Aorta (tissue), 5 donors: ENCODE measurements at regions not wholly inside any gene's neighbourhood (a gene's known extent, or its start where the extent isn't known, plus 50 kb on each side); places are given as distances from the start of the nearest gene placed in this dataset.
"Not testable (repeated sequence)": the region's sequence is repeated elsewhere in the genome, so short reads cannot be mapped to it uniquely, and the experiment has no call there.

ENCODE experiments used
- ATAC-seq: fragments of 200-7000 bp; cut with Tn5 transposase; one replicate; pipeline ENCODE4 v1.9.1; 2022; ENCODE audit warnings: moderate library complexity; ENCODE audit not compliant: low FRiP score
- DNase-seq, 2 donors: peaks; one replicate each; pipeline ENCODE4 v3.0.0-alpha.2; 2020
- H3K27ac ChIP-seq, 2 donors: one replicate each; pipeline ENCODE4 v1.5.1; 2013; ENCODE audit warnings: low read length in 2 of 2, mild to moderate bottlenecking in 2 of 2, moderate library complexity in 2 of 2, control low read depth in 1 of 2, inconsistent platforms in 1 of 2, low read depth in 1 of 2
- H3K27me3 ChIP-seq, 2 donors: one replicate each; pipeline ENCODE4 v1.6.1; 2013; ENCODE audit warnings: control low read depth in 1 of 2, low read length in 1 of 2, mild to moderate bottlenecking in 1 of 2, moderate library complexity in 1 of 2; ENCODE audit not compliant: insufficient read depth in 2 of 2, control insufficient read depth in 1 of 2
- H3K36me3 ChIP-seq, 2 donors: one replicate each; pipeline ENCODE4 v1.6.1; 2013; ENCODE audit warnings: control low read depth in 1 of 2, low read length in 1 of 2, mild to moderate bottlenecking in 1 of 2; ENCODE audit not compliant: insufficient read depth in 2 of 2, control insufficient read depth in 1 of 2
- H3K4me1 ChIP-seq, 2 donors: one replicate each; pipeline ENCODE4 v1.6.1; 2013; ENCODE audit warnings: low read length in 2 of 2, control low read depth in 1 of 2, mild to moderate bottlenecking in 1 of 2, moderate library complexity in 1 of 2; ENCODE audit not compliant: insufficient read depth in 2 of 2, control insufficient read depth in 1 of 2
- H3K4me3 ChIP-seq, 2 donors: one replicate each; pipeline ENCODE4 v1.5.1; 2013; ENCODE audit warnings: low read length in 2 of 2, control low read depth in 1 of 2, mild to moderate bottlenecking in 1 of 2
- H3K9me3 ChIP-seq: one replicate; pipeline ENCODE4 v1.6.1; 2013; ENCODE audit warnings: mild to moderate bottlenecking, low read length; ENCODE audit not compliant: control insufficient read depth
- WGBS, 2 donors: extraction: QIAGEN DNeasy Blood & Tissue Kit; methylation state at CpG; one replicate each; pipeline ENCODE4 v1.1.7; 2013; 5-methylcytosine and 5-hydroxymethylcytosine counted together
- intact Hi-C, 2 donors: fragments of 100-400 bp; cut with DNase I; formaldehyde crosslinking; loops; one replicate each; pipeline versions ENCODE4 v1.14.2 to v1.15.0; 2022
- donor health status: healthy with polysubstance abuse.
- donor health status: Bipolar disorder and iron deficiency.
- donor health status: DM: no; HTN: no; CAD: no.
- donor health status: DM: no; HTN: no; CAD: no.
- donor health status: DM: yes; HTN: yes; CAD: no.

DNA sequence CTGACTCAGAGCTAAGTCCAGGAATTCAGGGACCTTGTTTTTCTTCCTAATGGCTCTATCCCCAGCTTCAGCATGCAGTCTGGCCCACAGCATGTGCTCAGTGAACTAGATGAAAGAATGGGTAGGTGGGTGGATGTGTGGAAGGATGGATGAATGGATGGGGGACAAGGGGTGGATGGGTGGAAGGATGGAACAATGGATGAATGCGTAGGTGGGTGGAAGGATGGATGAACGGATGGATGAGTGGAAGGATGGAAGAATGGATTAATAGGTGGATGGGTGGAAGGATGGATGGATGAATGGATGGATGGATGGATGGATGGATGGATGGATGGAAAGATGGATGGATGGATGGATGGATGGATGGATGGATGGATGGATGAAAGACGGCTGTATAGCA lies 79.7 kb upstream of the SFSWAP start:
- Histone ChIP-seq H3K4me1 (no peaks in the 10 kb centered on the region), H3K36me3 (no peaks in the 10 kb centered on the region), H3K9me3 (no peaks in the 10 kb centered on the region), H3K27me3 (peaks cover 0 to 4% of the 10 kb centered on the region in 2 donors), H3K27ac (no peak overlapping the region), H3K4me3 (no peak overlapping the region)
- WGBS, 2 donors = 53 to 55% methylated on average over 3 of the region's 3 CpGs
- no peak for ATAC-seq
- DNase-seq = no peak
- intact Hi-C loops = no loop called here

DNA sequence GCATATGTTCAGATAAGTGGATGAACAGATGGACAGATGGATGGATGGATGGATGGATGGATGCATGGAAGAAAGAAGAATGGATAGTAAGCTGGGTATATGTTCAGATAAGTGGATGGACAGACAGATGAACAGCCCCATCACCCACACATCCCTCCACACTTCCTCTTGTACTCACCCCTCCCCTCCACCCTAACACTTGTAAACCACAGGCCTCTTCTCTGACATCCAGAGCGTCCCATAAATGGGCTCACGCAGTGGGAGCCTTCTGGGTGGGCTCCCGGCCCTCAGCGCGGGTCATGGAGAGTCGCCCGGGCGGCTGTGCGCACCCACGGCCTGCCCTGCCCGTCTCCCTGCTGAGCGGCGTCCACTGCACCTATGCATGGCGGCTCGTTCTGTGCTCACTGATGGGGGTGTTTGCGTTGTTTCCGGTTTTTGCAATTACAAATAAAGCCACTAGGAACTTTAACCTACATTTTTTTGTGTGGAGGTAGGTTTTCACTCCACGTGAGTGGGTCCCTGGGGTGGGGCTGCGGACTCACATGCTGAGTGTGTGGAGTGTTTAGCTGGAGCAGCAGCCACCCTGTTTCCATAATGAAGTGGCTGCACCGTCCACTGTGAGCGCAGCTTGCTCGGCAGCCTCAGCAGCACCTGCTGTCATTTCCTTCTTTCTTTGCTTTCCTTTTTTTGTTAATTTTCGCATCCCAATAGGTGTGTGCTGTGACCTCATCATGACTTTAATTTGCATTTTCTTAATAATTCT lies 78.8 kb upstream of the SFSWAP start:
- H3K4me3 ChIP-seq, H3K4me1 ChIP-seq, DNase-seq, H3K27ac ChIP-seq, intact Hi-C loops, H3K36me3 ChIP-seq, H3K27me3 ChIP-seq, H3K9me3 ChIP-seq, ATAC-seq: not testable (repeated sequence)
- WGBS, 2 donors = 75 to 76% methylated on average over 22 to 23 of the region's 23 CpGs

DNA sequence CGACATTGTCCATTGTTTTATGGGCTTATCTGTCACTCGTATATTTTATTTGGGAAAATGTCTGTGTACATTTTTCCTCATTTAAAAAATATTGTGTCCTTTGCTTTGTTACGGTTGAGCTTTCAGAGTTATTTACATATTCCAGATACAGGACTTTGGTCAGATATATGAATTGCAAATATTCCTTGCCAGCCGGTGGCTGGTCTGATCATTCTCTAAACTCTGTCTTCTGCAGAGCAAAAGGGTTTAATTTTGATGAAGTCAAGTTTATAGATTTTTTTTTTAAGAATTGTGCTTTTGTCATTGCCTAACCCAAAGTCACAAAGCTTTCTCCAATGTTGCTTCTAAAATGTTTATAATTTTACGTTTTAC lies 78.3 kb upstream of the SFSWAP start:
- H3K27me3 ChIP-seq, ATAC-seq, DNase-seq, H3K27ac ChIP-seq, intact Hi-C loops, H3K36me3 ChIP-seq, H3K4me3 ChIP-seq, H3K4me1 ChIP-seq, H3K9me3 ChIP-seq: not testable (repeated sequence)
- WGBS, 2 donors = 57 to 59% methylated on average over 5 of the region's 5 CpGs

DNA sequence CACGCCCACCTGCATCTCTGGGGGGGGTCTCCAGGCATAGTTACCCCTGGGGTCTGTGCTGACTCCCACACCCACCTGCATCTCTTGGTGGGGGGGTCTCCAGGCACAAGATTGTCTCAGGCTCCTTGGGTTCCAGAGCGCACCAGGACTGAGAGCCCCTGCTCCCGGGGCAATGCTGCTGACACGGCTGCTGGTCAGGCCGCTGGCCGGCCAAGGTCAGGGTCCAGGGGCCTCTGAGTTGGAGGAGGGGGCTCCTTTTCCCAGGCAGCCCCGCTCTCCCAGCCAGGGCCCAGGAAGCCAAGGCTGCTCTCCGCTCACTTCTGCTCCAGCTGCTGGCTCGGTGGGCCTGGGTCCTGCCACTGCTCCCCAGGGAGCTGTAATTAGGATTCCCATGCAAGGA lies 77.3 kb upstream of the SFSWAP start:
- H3K9me3 ChIP-seq, intact Hi-C loops, DNase-seq, H3K36me3 ChIP-seq, H3K4me1 ChIP-seq, H3K27ac ChIP-seq, H3K27me3 ChIP-seq, ATAC-seq, H3K4me3 ChIP-seq: not testable (repeated sequence)
- 60 to 61% methylated on average over 9 of the region's 9 CpGs for WGBS, 2 donors

DNA sequence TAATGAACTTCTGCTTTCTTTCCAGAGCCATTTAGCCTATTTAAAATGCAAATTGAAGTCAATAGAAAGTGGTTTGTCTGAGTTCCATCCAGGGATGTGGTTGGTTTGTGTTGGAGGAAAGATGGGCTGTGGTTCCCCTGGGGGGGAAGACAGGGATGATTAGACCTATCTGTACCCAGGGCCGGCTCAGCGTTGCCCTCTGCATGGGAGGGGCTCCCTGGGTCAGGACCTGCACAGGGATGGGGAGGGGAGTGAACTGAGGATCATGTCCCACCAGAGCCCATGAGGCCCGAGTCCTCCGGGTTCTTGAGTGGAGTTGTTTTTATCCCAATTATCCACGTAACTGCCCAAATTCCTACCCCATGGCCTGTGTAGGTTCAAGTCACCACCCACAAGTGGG lies 76.9 kb upstream of the SFSWAP start:
- ATAC-seq = no peak
- no peaks in the 10 kb centered on the region for H3K36me3 ChIP-seq
- no peak for DNase-seq
- intact Hi-C loops = no loop called here
- peaks cover 0 to 4% of the 10 kb centered on the region in 2 donors for H3K27me3 ChIP-seq
- no peak overlapping the region for H3K4me3 ChIP-seq
- H3K27ac ChIP-seq = no peak overlapping the region
- WGBS, 2 donors = 58 to 63% methylated on average over 5 of the region's 5 CpGs
- H3K9me3 ChIP-seq = no peaks in the 10 kb centered on the region
- no peaks in the 10 kb centered on the region for H3K4me1 ChIP-seq

DNA sequence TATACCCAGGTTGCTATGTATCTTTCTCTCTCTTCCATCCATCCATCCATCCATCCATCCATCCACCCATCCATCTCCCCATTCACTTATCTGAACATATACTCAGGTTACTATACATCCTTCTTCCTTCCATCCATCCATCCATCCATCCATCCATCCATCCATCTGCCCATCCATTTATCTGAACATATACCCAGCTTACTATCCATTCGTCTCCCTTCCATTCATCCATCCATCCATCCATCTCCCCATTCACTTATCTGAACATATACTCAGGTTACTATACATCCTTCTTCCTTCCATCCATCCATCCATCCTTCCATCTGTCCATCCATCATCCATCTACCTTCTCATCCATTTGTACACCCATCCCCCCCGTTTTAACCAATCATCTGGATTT lies 75.9 kb upstream of the SFSWAP start:
- H3K4me1 ChIP-seq, H3K9me3 ChIP-seq, DNase-seq, ATAC-seq, H3K4me3 ChIP-seq, H3K27ac ChIP-seq, H3K27me3 ChIP-seq, intact Hi-C loops, H3K36me3 ChIP-seq: not testable (repeated sequence)
- WGBS, 2 donors = 69 to 72% methylated on average over 2 of the region's 2 CpGs

DNA sequence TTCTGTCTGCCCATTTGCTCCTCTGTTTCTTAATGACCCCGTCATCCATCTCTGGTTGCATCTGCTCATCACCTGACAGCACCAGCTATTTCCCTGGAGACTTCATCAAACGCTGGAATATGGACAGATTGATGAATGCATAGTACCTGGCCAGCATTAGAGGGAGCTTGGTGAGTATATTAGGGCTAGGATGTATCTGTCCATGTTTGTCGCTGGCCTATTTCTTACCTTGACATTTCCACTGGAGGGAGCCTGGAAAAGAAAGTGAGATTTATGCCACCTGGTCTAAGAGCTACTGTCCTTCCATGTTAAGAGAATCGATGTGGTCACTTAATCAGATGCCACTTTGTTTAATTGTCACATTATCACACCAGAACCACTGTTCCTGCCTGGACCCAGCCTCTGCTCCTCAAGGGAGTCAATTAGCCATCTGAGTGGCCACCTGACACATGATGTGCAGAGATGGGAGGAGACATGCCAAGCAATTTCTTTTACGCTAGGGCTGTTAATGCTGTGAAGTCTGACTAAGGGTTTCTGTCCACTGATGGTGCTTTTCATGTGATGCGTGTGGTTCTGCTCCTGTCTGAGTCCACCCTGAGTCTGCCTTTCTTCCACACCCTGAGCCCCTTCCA lies 75.3 kb upstream of the SFSWAP start:
- WGBS, 2 donors = 74 to 79% methylated on average over 6 of the region's 6 CpGs
- Histone ChIP-seq H3K36me3 (no peaks in the 10 kb centered on the region), H3K4me3 (no peak overlapping the region), H3K4me1 (no peaks in the 10 kb centered on the region), H3K27me3 (peaks cover 0 to under 1% of the 10 kb centered on the region in 2 donors), H3K27ac (no peak overlapping the region), H3K9me3 (no peaks in the 10 kb centered on the region)
- DNase-seq (no peak), ATAC-seq (no peak)
- intact Hi-C loops = no loop called here

DNA sequence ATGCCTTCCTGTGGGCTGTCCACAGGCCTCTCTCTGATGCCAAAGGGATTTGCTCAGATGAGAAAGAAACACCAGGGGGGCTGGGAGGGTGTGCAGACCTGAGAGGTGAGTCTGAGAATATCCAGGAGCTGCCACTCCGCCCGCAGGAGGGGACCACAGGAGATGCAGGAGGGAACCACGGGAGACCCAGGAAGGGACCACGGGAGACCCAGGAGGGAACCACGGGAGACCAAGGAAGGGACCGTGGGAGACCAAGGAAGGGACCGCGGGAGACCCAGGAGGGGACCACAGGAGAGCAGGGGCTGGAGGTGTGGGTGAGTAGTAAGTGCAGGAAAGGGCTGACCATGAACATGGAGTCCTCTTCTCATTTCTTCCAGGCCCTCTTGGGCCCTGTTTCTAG lies 74.6 kb upstream of the SFSWAP start:
- WGBS, 2 donors = 92 to 93% methylated on average over 8 of the region's 8 CpGs
- Histone ChIP-seq H3K27me3 (no peaks in the 10 kb centered on the region), H3K4me1 (no peaks in the 10 kb centered on the region), H3K4me3 (no peak overlapping the region), H3K36me3 (no peaks in the 10 kb centered on the region), H3K27ac (no peak overlapping the region), H3K9me3 (no peaks in the 10 kb centered on the region)
- intact Hi-C loops = no loop called here
- no peak for DNase-seq
- ATAC-seq = no peak
